Activated naive CD4-positive, alpha-beta T cell treated with Interleukin-2 at 50 U/mL for 16 hours (primary cell): ENCODE measurements at regions not wholly inside any gene's neighbourhood (a gene's known extent, or its start where the extent isn't known, plus 50 kb on each side); places are given as distances from the start of the nearest gene placed in this dataset.
"Not testable (repeated sequence)": the region's sequence is repeated elsewhere in the genome, so short reads cannot be mapped to it uniquely, and the experiment has no call there.

Experiments
- DNase-seq: peaks from one replicate; pipeline ENCODE4 v3.0.0-alpha.2; 2020

DNA sequence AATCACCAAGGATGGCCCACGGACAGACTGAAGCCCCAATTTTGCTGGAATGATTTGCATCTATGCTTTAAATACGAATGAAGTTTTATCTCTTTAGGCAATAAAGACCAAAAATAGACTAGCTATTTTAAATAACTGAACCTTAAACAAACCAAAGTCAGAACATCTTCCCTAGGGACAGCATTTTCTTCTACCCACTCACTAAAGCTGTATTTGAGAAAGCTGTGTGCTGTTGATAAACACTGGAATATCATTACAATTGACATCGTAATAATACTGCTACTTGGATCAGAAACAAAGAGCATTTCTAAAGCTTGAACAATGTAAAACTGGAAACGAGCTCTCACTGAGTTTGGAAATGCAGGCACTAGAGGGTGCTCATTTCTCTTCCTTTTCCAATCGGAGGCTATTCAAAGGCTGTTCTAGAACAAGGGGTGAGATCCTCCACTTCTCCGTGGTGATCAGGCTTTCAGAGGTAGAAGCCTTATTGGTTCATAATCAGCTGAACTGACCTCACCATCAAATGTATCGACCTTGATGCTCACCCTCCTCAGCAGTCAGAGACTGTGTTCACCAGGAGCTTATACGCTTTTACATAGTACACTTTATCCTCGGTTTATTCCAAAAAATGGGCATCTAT, 225.3 kb upstream of the PRSS1 start:
- DNase-seq = no peak

GRCh38 chr7:142522735-142523134, 226.5 kb upstream of the PRSS1 start:
- DNase-seq = no peak

DNA sequence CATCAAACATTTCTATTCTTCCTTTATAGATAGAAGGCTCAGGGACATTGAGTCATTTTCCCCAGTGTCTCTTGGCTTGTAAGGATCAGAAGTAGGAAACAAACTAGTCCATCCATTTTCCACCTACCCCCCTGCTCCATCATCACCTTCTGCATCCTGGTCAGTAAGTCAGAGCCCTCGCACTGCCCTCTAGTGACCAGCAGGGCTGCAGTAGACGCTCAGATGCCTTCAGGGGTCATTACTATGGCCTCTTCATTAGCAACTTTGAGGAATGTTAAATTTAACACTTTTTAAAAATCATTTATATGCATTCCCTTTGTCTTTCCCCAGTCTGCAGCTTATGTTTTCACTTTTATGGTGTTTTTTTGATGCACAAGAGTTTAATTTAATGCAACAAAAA, 228.4 kb upstream of the PRSS1 start:
- DNase-seq = not testable (repeated sequence)

DNA sequence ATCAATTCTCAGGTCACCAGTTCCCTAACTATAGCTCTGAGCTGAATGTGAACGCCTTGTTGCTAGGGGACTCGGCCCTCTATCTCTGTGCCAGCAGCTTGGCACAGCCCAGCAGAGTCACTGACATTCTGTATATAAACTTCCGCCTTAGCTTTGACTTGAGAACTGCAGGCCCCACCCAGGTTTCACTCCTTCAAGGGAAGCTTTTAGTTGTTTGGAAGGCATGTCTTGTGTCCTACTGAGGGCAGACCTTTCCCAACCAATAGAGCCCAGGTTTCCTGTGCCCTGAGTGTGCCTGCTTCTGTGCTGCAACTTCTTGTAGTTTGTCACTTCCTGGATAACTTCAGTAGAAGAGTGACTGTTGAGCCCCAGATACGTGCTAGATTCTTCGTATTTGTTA, 228.8 kb upstream of the PRSS1 start:
- not testable (repeated sequence) for DNase-seq

DNA sequence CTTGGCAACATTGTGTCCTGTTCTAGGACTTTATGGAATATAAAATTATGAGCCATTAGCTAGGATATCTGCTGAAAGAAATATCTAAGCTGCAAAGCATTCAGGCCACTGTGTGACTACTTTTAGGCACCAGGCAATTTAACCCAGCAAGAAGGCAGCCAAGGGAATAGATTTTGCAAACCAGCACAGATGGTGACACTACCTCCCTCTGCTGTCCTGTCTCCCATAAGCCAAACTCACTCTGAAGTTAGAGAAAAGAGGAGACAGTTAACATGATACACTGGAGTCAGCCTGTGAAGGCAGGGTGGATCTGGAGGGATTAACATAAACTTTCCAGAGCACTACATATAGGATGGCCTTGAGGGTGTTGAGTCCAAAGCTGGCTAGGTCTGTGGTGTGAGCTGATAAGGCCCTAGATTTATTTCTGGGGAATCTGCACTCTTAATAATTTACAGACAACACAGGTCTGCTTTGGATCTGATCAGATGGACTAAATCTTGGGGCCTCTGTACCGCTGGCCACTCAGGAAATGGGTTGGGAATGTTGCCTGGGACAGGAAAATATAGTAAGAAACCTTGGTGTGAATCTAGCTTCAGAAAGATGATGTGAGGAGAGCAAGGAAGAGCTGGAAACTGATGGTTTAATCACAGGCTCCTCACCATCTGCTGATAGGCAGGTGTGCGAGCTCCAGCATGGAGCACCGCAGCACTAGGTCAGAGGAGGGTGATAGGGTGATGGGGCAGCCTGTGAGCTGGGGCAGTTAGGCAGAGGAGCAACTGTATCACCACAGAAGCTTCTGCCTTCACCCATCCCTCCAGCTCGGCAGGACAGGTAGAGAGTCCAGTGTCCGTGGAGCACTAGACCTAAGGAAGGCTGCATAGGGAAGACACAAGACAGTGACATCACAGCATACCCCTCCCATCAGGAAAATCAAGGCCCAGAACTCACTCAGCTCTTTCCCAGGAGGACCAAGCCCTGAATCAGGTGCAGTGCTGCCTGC, 229.9 kb upstream of the PRSS1 start:
- DNase-seq = no peak

DNA sequence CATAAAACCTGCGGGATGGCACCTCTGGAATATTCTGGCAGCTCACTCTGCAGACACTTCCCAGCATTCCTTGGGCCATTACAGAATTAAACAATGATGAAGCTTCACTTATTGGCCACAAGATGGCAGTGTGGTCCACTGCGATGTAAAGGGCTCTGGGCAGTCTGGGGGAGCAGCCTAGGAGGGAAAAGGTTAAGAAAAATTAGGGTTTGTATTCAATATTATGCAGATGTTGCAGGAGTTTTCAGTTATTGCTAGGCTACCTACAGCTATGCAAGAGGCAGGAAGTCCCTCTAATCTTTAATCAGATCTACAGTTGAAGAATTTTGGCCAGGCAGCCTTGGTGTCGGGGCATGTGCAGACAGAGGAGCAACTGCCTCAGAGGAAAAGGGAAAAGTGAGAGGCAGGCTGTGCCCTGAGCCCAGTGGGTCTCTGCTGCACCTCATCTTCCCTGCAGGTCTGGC, 233.2 kb upstream of the PRSS1 start:
- DNase-seq = peak; percentile 21

DNA sequence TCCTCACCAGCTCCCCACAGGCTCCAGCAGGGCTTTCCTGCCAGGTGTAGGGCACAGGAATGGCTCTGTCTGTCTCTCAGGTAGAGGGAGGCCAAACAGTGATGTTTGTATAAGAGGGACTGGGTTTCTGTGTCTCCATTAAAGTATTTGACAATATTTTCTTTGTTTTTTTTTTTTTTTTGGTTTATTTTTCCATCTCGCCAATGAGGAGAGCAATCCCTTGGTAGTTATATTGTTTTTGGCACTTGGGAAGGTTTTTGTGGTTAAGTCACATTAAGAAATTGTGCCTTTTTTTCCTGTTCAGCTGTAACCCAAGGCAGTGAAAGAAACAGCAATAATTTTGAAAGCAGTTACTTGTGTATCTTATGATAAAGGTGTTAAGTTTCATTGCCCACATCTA, 234.6 kb upstream of the PRSS1 start:
- DNase-seq = not testable (repeated sequence)

- no peak for DNase-seq
Observed at GRCh38 chr7:142513178-142513955, 235.9 kb upstream of the PRSS1 start.

DNA sequence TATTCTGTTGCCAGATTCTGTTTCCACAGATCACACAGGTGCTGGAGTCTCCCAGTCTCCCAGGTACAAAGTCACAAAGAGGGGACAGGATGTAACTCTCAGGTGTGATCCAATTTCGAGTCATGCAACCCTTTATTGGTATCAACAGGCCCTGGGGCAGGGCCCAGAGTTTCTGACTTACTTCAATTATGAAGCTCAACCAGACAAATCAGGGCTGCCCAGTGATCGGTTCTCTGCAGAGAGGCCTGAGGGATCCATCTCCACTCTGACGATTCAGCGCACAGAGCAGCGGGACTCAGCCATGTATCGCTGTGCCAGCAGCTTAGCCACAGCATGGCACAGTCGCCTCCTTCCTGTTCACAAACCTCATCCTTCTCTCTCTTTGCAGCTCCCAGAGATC, 237.5 kb upstream of the PRSS1 start:
- no peak for DNase-seq

DNA sequence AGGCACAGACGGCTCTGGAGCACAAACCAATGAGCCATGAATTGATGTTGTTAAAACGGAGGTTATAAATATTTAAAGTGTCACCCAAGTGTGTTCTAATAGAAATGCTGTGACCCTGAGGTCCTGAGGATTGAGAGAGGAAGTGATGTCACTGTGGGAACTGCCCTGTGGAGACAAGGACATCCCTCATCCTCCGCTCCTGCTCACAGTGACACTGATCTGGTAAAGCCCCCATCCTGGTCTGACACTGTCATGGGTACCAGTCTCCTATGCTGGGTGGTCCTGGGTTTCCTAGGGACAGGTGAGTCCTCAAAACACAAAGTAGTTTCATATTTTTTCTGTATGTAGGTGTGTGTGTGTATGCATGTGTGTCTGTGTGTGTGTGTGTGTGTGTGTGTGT, 237.9 kb upstream of the PRSS1 start:
- DNase-seq = no peak

- not testable (repeated sequence) for DNase-seq
Observed at GRCh38 chr7:142509235-142509634, 240.0 kb upstream of the PRSS1 start.

GRCh38 chr7:142508251-142508650, 241.0 kb upstream of the PRSS1 start:
- no peak for DNase-seq

GRCh38 chr7:142507799-142508198, 241.5 kb upstream of the PRSS1 start:
- DNase-seq = no peak

DNA sequence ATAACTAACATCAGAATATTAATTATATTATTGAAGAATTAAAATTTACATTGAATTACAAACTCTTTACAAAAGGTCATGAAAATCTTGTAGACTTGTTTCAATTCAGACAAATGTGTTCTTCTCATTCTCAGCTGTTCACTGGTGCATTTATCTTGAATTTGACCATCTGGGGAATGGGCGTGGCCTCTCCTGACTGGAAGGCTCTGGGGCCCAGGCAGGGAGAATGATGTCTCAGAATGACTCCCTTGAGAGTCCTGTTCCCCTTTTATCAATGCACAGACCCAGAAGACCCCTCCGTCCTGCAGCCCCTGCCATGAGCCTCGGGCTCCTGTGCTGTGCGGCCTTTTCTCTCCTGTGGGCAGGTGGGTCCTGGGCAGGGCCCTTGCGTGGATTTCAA, 242.2 kb upstream of the PRSS1 start:
- DNase-seq = not testable (repeated sequence)

DNA sequence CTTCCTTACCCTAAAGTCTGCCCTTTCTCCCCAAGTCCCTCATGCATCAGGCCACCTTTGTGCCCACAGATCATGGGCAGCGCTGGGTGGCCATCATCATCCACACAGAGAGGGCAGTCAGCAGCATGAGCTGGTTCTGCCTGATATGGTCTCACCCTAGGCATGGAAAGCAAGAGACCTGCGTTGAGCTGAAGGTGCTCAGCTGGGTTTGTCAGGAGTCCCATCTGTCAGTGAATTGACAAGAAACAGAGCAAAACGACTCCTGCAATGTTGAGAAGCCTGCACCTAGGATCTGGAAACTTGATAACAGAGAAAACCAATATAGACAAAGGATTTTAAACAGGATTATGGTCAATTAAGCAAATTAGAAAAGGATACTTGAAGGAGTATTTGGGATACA, 242.7 kb upstream of the PRSS1 start:
- no peak for DNase-seq

GRCh38 chr7:142503949-142504348, 245.3 kb upstream of the PRSS1 start:
- DNase-seq = not testable (repeated sequence)

GRCh38 chr7:142503036-142503435, 245.2 kb upstream of the PRSS58 start:
- no peak for DNase-seq

DNA sequence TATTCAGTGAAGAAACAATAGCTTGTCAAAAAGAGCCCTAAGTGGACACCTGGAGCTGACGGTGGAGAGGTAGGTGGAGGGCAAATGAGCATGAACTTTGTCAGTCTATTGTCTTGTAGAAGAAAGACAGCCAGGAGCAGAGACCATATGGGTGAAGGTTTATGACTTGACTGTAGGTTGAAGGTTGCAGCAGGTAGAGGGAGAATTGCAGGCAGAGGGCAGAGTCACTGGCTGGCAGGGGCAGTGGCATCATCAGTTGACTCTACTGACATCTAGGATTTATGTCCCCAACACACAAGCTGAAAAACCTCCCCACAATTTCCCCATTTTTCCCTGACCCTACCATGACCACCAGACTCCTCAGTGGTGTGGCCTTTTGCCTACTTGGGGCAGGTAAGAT, 243.6 kb upstream of the PRSS58 start:
- DNase-seq = no peak

DNA sequence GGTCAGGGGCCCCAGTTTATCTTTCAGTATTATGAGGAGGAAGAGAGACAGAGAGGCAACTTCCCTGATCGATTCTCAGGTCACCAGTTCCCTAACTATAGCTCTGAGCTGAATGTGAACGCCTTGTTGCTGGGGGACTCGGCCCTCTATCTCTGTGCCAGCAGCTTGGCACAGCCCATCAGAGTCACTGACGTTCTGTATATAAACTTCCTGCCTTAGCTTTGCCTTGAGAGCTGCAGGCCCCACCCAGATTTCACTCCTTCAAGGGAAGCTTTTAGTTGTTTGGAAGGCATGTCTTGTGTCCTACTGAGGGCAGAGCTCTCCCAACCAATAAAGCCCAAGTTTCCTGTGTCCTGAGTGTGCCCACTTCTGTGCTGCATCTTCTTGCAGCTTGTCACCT, 242.5 kb upstream of the PRSS58 start:
- no peak for DNase-seq

GRCh38 chr7:142499635-142500034, 241.8 kb upstream of the PRSS58 start:
- DNase-seq = no peak

DNA sequence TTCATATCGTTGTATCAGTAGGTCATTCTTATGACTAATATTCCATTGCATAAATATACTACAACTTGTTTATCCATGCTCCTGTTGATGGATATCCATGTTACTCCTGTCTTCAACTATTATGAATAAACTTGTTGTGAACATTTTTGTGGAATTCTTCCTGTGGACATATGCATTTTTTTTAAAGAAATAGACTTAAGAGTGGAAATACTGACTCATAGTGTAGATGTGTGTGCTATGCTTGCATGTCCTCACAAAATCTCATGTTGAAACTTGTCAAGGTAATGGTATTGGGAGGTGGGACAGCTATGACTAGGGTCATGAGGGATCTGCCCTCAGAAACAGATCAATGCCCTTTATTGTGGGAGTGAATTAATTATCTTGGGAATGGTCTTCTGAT, 240.5 kb upstream of the PRSS58 start:
- no peak for DNase-seq

GRCh38 chr7:142496545-142496991, 238.7 kb upstream of the PRSS58 start:
- DNase-seq = no peak

DNA sequence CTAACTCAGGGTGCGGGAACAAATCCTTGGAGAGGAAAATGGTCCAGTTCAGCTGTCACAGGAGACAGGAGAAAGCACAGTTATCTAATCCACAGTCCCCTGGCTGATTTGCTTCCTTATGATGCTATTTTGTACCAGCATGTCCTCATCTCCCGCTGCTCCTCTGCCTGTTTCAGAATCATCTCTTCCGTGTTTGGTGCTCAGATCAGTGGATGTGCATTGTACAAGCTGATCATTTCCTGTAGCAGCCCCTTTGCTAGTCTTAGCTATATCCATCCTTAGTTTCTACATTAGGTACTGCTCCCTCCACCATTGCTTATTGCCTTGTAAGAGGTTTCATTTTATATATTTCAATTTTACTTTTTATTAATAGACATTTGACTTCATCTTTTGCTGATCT, 238.0 kb upstream of the PRSS58 start:
- not testable (repeated sequence) for DNase-seq
